Fibroblast of lung (primary cell): ENCODE measurements at regions not wholly inside any gene's neighbourhood (a gene's known extent, or its start where the extent isn't known, plus 50 kb on each side); places are given as distances from the start of the nearest gene placed in this dataset.

Experiments
- EZH2 ChIP-seq: IDR thresholded peaks from 2 replicates; pipeline ENCODE4 v1.5.1; 2012; ENCODE audit warnings: low read length, control low read depth, mild to moderate bottlenecking; ENCODE audit errors: missing control alignments
- TF ChIP-seq, protein P1 (sequence below), 2 donors: IDR thresholded peaks in 1 of 2; conservative IDR thresholded peaks in 1 of 2; 1 replicate in 1 of 2; 2 replicates in 1 of 2; pipeline ENCODE4 v1.5.1; 2011 to 2012; ENCODE audit warnings: low read length in 2 of 2, control low read depth in 1 of 2, inconsistent platforms in 1 of 2, low read depth in 1 of 2, mild to moderate bottlenecking in 1 of 2

GRCh38 chr16:63737633-63738032, 1384.2 kb downstream of the CDH11 start:
- no peak for TF ChIP-seq EZH2
- TF ChIP-seq, protein P1, sequence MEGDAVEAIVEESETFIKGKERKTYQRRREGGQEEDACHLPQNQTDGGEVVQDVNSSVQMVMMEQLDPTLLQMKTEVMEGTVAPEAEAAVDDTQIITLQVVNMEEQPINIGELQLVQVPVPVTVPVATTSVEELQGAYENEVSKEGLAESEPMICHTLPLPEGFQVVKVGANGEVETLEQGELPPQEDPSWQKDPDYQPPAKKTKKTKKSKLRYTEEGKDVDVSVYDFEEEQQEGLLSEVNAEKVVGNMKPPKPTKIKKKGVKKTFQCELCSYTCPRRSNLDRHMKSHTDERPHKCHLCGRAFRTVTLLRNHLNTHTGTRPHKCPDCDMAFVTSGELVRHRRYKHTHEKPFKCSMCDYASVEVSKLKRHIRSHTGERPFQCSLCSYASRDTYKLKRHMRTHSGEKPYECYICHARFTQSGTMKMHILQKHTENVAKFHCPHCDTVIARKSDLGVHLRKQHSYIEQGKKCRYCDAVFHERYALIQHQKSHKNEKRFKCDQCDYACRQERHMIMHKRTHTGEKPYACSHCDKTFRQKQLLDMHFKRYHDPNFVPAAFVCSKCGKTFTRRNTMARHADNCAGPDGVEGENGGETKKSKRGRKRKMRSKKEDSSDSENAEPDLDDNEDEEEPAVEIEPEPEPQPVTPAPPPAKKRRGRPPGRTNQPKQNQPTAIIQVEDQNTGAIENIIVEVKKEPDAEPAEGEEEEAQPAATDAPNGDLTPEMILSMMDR (conservative IDR thresholded peaks at IDR 0.05 in 1 of 2, IDR thresholded peaks at IDR 0.05 in 1 of 2; ENCODE audit: low read depth in 1 of 2, low read length in 2 of 2): no peak
